ENCODE measurements at regions not wholly inside any gene's neighbourhood (a gene's known extent, or its start where the extent isn't known, plus 50 kb on each side); places are given as distances from the start of the nearest gene placed in this dataset.
A peak's percentile ranks its signal among the peaks of the same experiment; 100 is the strongest.

- no TSS peak for BruUV-seq (replicated peaks)
- DNase-seq = peak; percentile 31 to 63
- Histone ChIP-seq H3K4me1 (replicated peaks; ENCODE audit: insufficient read depth) (no peaks in the 10 kb centered on the region), H3K79me2 (ENCODE audit: low read depth) (no peaks in the 10 kb centered on the region), H3K36me3 (ENCODE audit: low read depth) (no peaks in the 10 kb centered on the region), H2AFZ (no peak overlapping the region), H3K27ac (no peak overlapping the region), H4K20me1 (ENCODE audit: insufficient read depth) (no peaks in the 10 kb centered on the region), H3K9me2 (ENCODE audit: insufficient read depth) (no peaks in the 10 kb centered on the region), H3K4me2 (no peak overlapping the region), H3K4me3 (no peak overlapping the region), H3F3A (ENCODE audit: insufficient read depth, low read depth) (no peaks in the 10 kb centered on the region), H3K27me3 (ENCODE audit: insufficient read depth, low read depth) (no peaks in the 10 kb centered on the region), H3K9me3 (ENCODE audit: insufficient read depth, low read depth) (no peaks in the 10 kb centered on the region)
- POLR2A ChIA-PET (ENCODE audit: unreplicated experiment) = interaction anchor here (0.6 kb wide), 1 partner anchor 167 kb away, joined by 4 read pairs; no protein-coding TSS in a partner anchor
- intact Hi-C loops (cut with micrococcal nuclease; ENCODE audit: unreplicated experiment) = loop anchor here (1.0 to 10.0 kb wide), 2 partner anchors 296 to 901 kb away; partner anchors contain the start of gene PRDM9
- CTCF ChIA-PET = no interaction called here
- TF ChIP-seq CTCF (conservative IDR thresholded peaks at IDR 0.05) = peak; percentile 79
- no peak for TF ChIP-seq EZH2 (IDR thresholded peaks at IDR 0.05; ENCODE audit: low read depth)
These were observed 298.4 kb upstream of the PRDM9 start for GRCh38 chr5:23208959-23209431.

- no peak for DNase-seq
These were observed 303.3 kb upstream of the PRDM9 start for GRCh38 chr5:23204111-23204510.

GRCh38 chr5:23169660-23170416 is 316.7 kb upstream of the CDH12 start:
- no peak overlapping the region for H3K4me2 ChIP-seq
- TF ChIP-seq EZH2 (IDR thresholded peaks at IDR 0.05; ENCODE audit: low read depth) (no peak), CTCF (conservative IDR thresholded peaks at IDR 0.05) (no peak)
- H3K9me3 ChIP-seq (ENCODE audit: insufficient read depth, low read depth) = no peaks in the 10 kb centered on the region
- no peaks in the 10 kb centered on the region for H3K4me1 ChIP-seq (replicated peaks; ENCODE audit: insufficient read depth)
- no peaks in the 10 kb centered on the region for H3F3A ChIP-seq (ENCODE audit: insufficient read depth, low read depth)
- no peaks in the 10 kb centered on the region for H3K27me3 ChIP-seq (ENCODE audit: insufficient read depth, low read depth)
- no peak overlapping the region for H2AFZ ChIP-seq
- H3K36me3 ChIP-seq (ENCODE audit: low read depth) = no peaks in the 10 kb centered on the region
- POLR2A ChIA-PET (ENCODE audit: unreplicated experiment) = no interaction called here
- H3K4me3 ChIP-seq = no peak overlapping the region
- no peaks in the 10 kb centered on the region for H3K9me2 ChIP-seq (ENCODE audit: insufficient read depth)
- intact Hi-C loops (cut with micrococcal nuclease; ENCODE audit: unreplicated experiment) = no loop called here
- no peak for DNase-seq
- no peaks in the 10 kb centered on the region for H4K20me1 ChIP-seq (ENCODE audit: insufficient read depth)
- no TSS peak for BruUV-seq (replicated peaks)
- H3K79me2 ChIP-seq (ENCODE audit: low read depth) = no peaks in the 10 kb centered on the region
- H3K27ac ChIP-seq = no peak overlapping the region
- CTCF ChIA-PET = no interaction called here

More at GRCh38 chr5:23204111-23204510, 303.3 kb upstream of the PRDM9 start:
- TF ChIP-seq EZH2 (IDR thresholded peaks at IDR 0.05; ENCODE audit: low read depth) = no peak
- no peak for TF ChIP-seq CTCF (conservative IDR thresholded peaks at IDR 0.05)
- ChIA-PET POLR2A (ENCODE audit: unreplicated experiment) (no interaction called here), CTCF (interaction anchor here (0.6 kb wide), 1 partner anchor 501 kb away, joined by 4 read pairs; no protein-coding TSS in a partner anchor)
- Histone ChIP-seq H3K9me2 (ENCODE audit: insufficient read depth) (no peaks in the 10 kb centered on the region), H3F3A (ENCODE audit: insufficient read depth, low read depth) (no peaks in the 10 kb centered on the region), H3K79me2 (ENCODE audit: low read depth) (no peaks in the 10 kb centered on the region), H2AFZ (no peak overlapping the region), H4K20me1 (ENCODE audit: insufficient read depth) (no peaks in the 10 kb centered on the region; the same call in 1 of the 2 replicates), H3K4me3 (no peak overlapping the region), H3K36me3 (ENCODE audit: low read depth) (no peaks in the 10 kb centered on the region), H3K27me3 (ENCODE audit: insufficient read depth, low read depth) (no peaks in the 10 kb centered on the region), H3K4me1 (replicated peaks; ENCODE audit: insufficient read depth) (no peaks in the 10 kb centered on the region), H3K9me3 (ENCODE audit: insufficient read depth, low read depth) (no peaks in the 10 kb centered on the region; the same call in 1 of the 2 replicates), H3K27ac (no peak overlapping the region), H3K4me2 (no peak overlapping the region)
- intact Hi-C loops (cut with micrococcal nuclease; ENCODE audit: unreplicated experiment) = loop anchor here (10.0 kb wide), 1 partner anchor 301 kb away; the partner anchor contains the start of gene PRDM9
- BruUV-seq (replicated peaks) = no TSS peak

Measured in PC-9 (cell line).